SU-DHL-6 (cell line): ENCODE measurements at regions not wholly inside any gene's neighbourhood (a gene's known extent, or its start where the extent isn't known, plus 50 kb on each side); places are given as distances from the start of the nearest gene placed in this dataset.

Experiments used
- H2AFZ ChIP-seq: fragments of 200-600 bp; sonication (generic); 2 replicates; pipeline ENCODE4 v1.6.1; 2014; ENCODE audit warnings: low read depth, mild to moderate bottlenecking, moderate library complexity, mixed read lengths, antibody characterized with exemption, low read length; ENCODE audit not compliant: severe bottlenecking
- H3F3A ChIP-seq: fragments of 200-600 bp; shearing (Covaris generic); 2 replicates; pipeline ENCODE4 v1.6.0; 2016; ENCODE audit warnings: antibody characterized with exemption, mild to moderate bottlenecking; ENCODE audit not compliant: insufficient read depth
- H3K27ac ChIP-seq: fragments of 200-600 bp; sonication (generic); 2 replicates; pipeline ENCODE4 v1.5.1; 2016; ENCODE audit warnings: low read depth, mild to moderate bottlenecking, low read length, moderate library complexity, mixed read lengths
- H3K27me3 ChIP-seq: fragments of 200-600 bp; sonication (generic), shearing (Covaris generic); 2 replicates; pipeline ENCODE4 v1.6.0; 2014; ENCODE audit warnings: mild to moderate bottlenecking, low read length
- H3K36me3 ChIP-seq: fragments of 200-600 bp; sonication (generic); 2 replicates; pipeline ENCODE4 v1.6.1; 2014; ENCODE audit warnings: mild to moderate bottlenecking, low read length, mixed read lengths
- H3K4me2 ChIP-seq: fragments of 300-600, 200-600 bp; shearing (Covaris generic), sonication (generic); 2 replicates; pipeline ENCODE4 v1.6.0; 2014; ENCODE audit warnings: low read length, low read depth, mild to moderate bottlenecking; ENCODE audit not compliant: poor library complexity, severe bottlenecking
- H3K4me3 ChIP-seq: fragments of 200-600 bp; sonication (generic); 2 replicates; pipeline ENCODE4 v1.5.1; 2014; ENCODE audit warnings: antibody characterized with exemption, low read length, mild to moderate bottlenecking, mixed read lengths; ENCODE audit not compliant: insufficient read depth, poor library complexity, severe bottlenecking
- H3K79me2 ChIP-seq: fragments of 200-600 bp; sonication (generic); 2 replicates; pipeline ENCODE4 v1.6.1; 2014; ENCODE audit warnings: mild to moderate bottlenecking, low read length, moderate library complexity; ENCODE audit not compliant: insufficient read depth
- H3K9ac ChIP-seq: fragments of 200-600 bp; sonication (generic); 2 replicates; pipeline ENCODE4 v1.7.0; 2014; ENCODE audit warnings: mild to moderate bottlenecking, low read length
- H3K9me2 ChIP-seq: fragments of 200-600 bp; sonication (generic); replicated peaks from 2 replicates; pipeline ENCODE4 v1.6.1; 2014; ENCODE audit warnings: low read length; ENCODE audit not compliant: insufficient read depth
- H3K9me3 ChIP-seq: fragments of 200-600 bp; sonication (generic); 2 replicates; pipeline ENCODE4 v1.6.1; 2014; ENCODE audit warnings: low read length, mixed read lengths; ENCODE audit not compliant: insufficient read depth
- H4K20me1 ChIP-seq: fragments of 200-600 bp; sonication (generic); 2 replicates; pipeline ENCODE4 v1.6.1; 2014; ENCODE audit warnings: low read depth, mild to moderate bottlenecking, antibody characterized with exemption, low read length, moderate library complexity, mixed read lengths
- CTCF ChIP-seq: fragments of 200-600 bp; sonication (generic); IDR thresholded peaks from one replicate; pipeline ENCODE4 v1.5.1; 2017; ENCODE audit warnings: antibody characterized with exemption, mild to moderate bottlenecking, low read length, moderate library complexity; ENCODE audit not compliant: insufficient read depth, poor library complexity, severe bottlenecking
- EZH2phosphoT487 ChIP-seq: fragments of 200-600 bp; sonication (generic), shearing (Covaris generic); conservative IDR thresholded peaks from 2 replicates; pipeline ENCODE4 v1.6.1; 2018; ENCODE audit warnings: mild to moderate bottlenecking, antibody characterized with exemption, low read length, moderate library complexity, mixed read lengths

- H3K36me3 ChIP-seq, result no peaks in the 10 kb centered on the region
- TF ChIP-seq CTCF (no peak), EZH2phosphoT487 (no peak)
Measured at GRCh38 chr14:83992857-83993256, 1537.1 kb upstream of the FLRT2 start.

GRCh38 chr14:83993545-83993944, 1536.4 kb upstream of the FLRT2 start:
- Histone ChIP-seq H3K36me3 (no peaks in the 10 kb centered on the region), H3K4me3 (no peak overlapping the region), H3K9me2 (no peaks in the 10 kb centered on the region), H3K4me2 (no peak overlapping the region), H3F3A (no peaks in the 10 kb centered on the region), H3K27me3 (no peaks in the 10 kb centered on the region), H3K79me2 (no peaks in the 10 kb centered on the region), H3K27ac (no peak overlapping the region), H3K9me3 (no peaks in the 10 kb centered on the region), H3K9ac (no peak overlapping the region), H2AFZ (no peak overlapping the region), H4K20me1 (no peaks in the 10 kb centered on the region)
- TF ChIP-seq EZH2phosphoT487 (no peak), CTCF (no peak)

More at GRCh38 chr14:83992857-83993256, 1537.1 kb upstream of the FLRT2 start:
- no peaks in the 10 kb centered on the region for H4K20me1 ChIP-seq
- H3K4me2 ChIP-seq, result no peak overlapping the region
- H3K4me3 ChIP-seq, result no peak overlapping the region
- no peaks in the 10 kb centered on the region for H3K9me2 ChIP-seq
- no peak overlapping the region for H3K27ac ChIP-seq
- H2AFZ ChIP-seq, result no peak overlapping the region
- no peaks in the 10 kb centered on the region for H3F3A ChIP-seq
- H3K9me3 ChIP-seq, result no peaks in the 10 kb centered on the region
- no peak overlapping the region for H3K9ac ChIP-seq
- H3K79me2 ChIP-seq, result no peaks in the 10 kb centered on the region
- no peaks in the 10 kb centered on the region for H3K27me3 ChIP-seq

- H3K9me3 ChIP-seq, result no peaks in the 10 kb centered on the region
- H3K4me3 ChIP-seq, result no peak overlapping the region
Measured at GRCh38 chr14:83994020-83994419, 1535.9 kb upstream of the FLRT2 start.

More at GRCh38 chr14:83994020-83994419, 1535.9 kb upstream of the FLRT2 start:
- TF ChIP-seq EZH2phosphoT487 (no peak), CTCF (no peak)
- Histone ChIP-seq H3F3A (no peaks in the 10 kb centered on the region), H3K27ac (no peak overlapping the region), H3K79me2 (no peaks in the 10 kb centered on the region), H2AFZ (no peak overlapping the region), H4K20me1 (no peaks in the 10 kb centered on the region), H3K36me3 (no peaks in the 10 kb centered on the region), H3K4me2 (no peak overlapping the region), H3K27me3 (no peaks in the 10 kb centered on the region), H3K9ac (no peak overlapping the region), H3K9me2 (no peaks in the 10 kb centered on the region)
